HEK293 (cell line): ENCODE measurements at regions not wholly inside any gene's neighbourhood (a gene's known extent, or its start where the extent isn't known, plus 50 kb on each side); places are given as distances from the start of the nearest gene placed in this dataset.

ENCODE experiments used
- CTCF ChIA-PET: fragments of 350-600 bp; formaldehyde crosslinking; extraction: SDS; loops from one replicate; lab custom pipeline; 2021; ENCODE audit warnings: antibody characterized with exemption; lab: Yijun Ruan, JAX
- POLR2A ChIA-PET: fragments of 300-600 bp; formaldehyde crosslinking; extraction: SDS; loops from one replicate; lab custom pipeline; 2020; ENCODE audit warnings: antibody characterized with exemption, inconsistent platforms; lab: Yijun Ruan, JAX
- H3K27ac ChIP-seq: fragments of 200-500 bp; sonication (Bioruptor generic); 2 replicates; pipeline ENCODE4 v1.5.1; 2014; ENCODE audit warnings: low read depth, low read length, control low read depth, inconsistent platforms; ENCODE audit errors: extremely low read depth
- H3K36me3 ChIP-seq, 2 experiments: fragments of 200-500 bp in 1 of 2; sonication (Bioruptor generic) in 1 of 2; 1 replicate in 1 of 2; 2 replicates in 1 of 2; pipeline ENCODE4 v1.5.1; 2014 to 2017; ENCODE audit warnings: inconsistent platforms in 2 of 2, low read length in 2 of 2; ENCODE audit not compliant: control insufficient read depth in 2 of 2, insufficient read depth in 1 of 2
- H3K4me1 ChIP-seq: fragments of 200-500 bp; sonication (Bioruptor generic); 2 replicates; pipeline ENCODE4 v1.5.1; 2014; ENCODE audit warnings: mild to moderate bottlenecking, low read length, inconsistent platforms; ENCODE audit not compliant: control insufficient read depth, insufficient read depth
- H3K4me3 ChIP-seq: 2 replicates; pipeline ENCODE4 v1.5.1; 2011; ENCODE audit warnings: low read depth, mild to moderate bottlenecking, control low read depth, low read length, moderate library complexity
- H3K9me3 ChIP-seq: fragments of 200-500 bp; sonication (Bioruptor generic); 2 replicates; pipeline ENCODE4 v1.5.1; 2014; ENCODE audit warnings: low read depth, low read length, inconsistent platforms; ENCODE audit not compliant: control insufficient read depth, insufficient read depth
- ATF2 ChIP-seq: fragments of 450-650 bp; formaldehyde crosslinking; IDR thresholded peaks from 2 replicates; pipeline ENCODE4 v1.5.1; 2016; ENCODE audit warnings: missing biosample characterization, missing genetic modification characterization, low read depth
- BCL11A ChIP-seq: fragments of 450-650 bp; formaldehyde crosslinking; IDR thresholded peaks from 2 replicates; pipeline ENCODE4 v1.5.1; 2016; ENCODE audit warnings: low read depth, missing biosample characterization, missing genetic modification characterization
- CTCF ChIP-seq: fragments of 450-650 bp; formaldehyde crosslinking; IDR thresholded peaks from 2 replicates; pipeline ENCODE4 v1.5.1; 2016; ENCODE audit warnings: missing biosample characterization, missing genetic modification characterization
- GLIS1 ChIP-seq: fragments of 450-650 bp; formaldehyde crosslinking; IDR thresholded peaks from 2 replicates; pipeline ENCODE4 v1.5.1; 2016; ENCODE audit warnings: missing biosample characterization, missing genetic modification characterization
- TRIM28 ChIP-seq: IDR thresholded peaks from 2 replicates; pipeline ENCODE4 v1.6.1; 2011; ENCODE audit warnings: low read length, control low read depth, borderline replicate concordance
- ZBTB26 ChIP-seq: fragments of 450-650 bp; formaldehyde crosslinking; optimal IDR thresholded peaks from 2 replicates; pipeline ENCODE3; 2016; ENCODE audit warnings: missing biosample characterization, mild to moderate bottlenecking, missing genetic modification characterization
- ZFP3 ChIP-seq: fragments of 450-650 bp; formaldehyde crosslinking; IDR thresholded peaks from 2 replicates; pipeline ENCODE4 v1.5.1; 2016; ENCODE audit warnings: low read depth, missing biosample characterization, missing genetic modification characterization
- ZFP69B ChIP-seq: fragments of 450-650 bp; formaldehyde crosslinking; IDR thresholded peaks from 2 replicates; pipeline ENCODE4 v1.5.1; 2016; ENCODE audit warnings: missing biosample characterization, missing genetic modification characterization
- ZNF121 ChIP-seq: fragments of 450-650 bp; formaldehyde crosslinking; IDR thresholded peaks from 2 replicates; pipeline ENCODE4 v1.5.1; 2016; ENCODE audit warnings: missing biosample characterization, missing genetic modification characterization
- ZNF239 ChIP-seq: fragments of 450-650 bp; formaldehyde crosslinking; IDR thresholded peaks from 2 replicates; pipeline ENCODE4 v1.5.1; 2016; ENCODE audit warnings: missing biosample characterization, missing genetic modification characterization
- ZNF274 ChIP-seq, 2 experiments: fragments of 200-500 bp in 1 of 2; fragments of 450-650 bp in 1 of 2; sonication (Bioruptor generic) in 1 of 2; formaldehyde crosslinking in 1 of 2; IDR thresholded peaks; 2 replicates each; pipeline versions ENCODE4 v1.5.1 to v1.6.1; 2014 to 2016; ENCODE audit warnings: borderline replicate concordance in 1 of 2, inconsistent platforms in 1 of 2, low read length in 1 of 2, missing biosample characterization in 1 of 2, missing genetic modification characterization in 1 of 2
- ZNF280C ChIP-seq: fragments of 450-650 bp; formaldehyde crosslinking; IDR thresholded peaks from 2 replicates; pipeline ENCODE4 v1.5.1; 2016; ENCODE audit warnings: missing biosample characterization, missing genetic modification characterization
- ZNF302 ChIP-seq: fragments of 450-650 bp; formaldehyde crosslinking; IDR thresholded peaks from 2 replicates; pipeline ENCODE4 v1.5.1; 2016; ENCODE audit warnings: missing biosample characterization, missing genetic modification characterization, low read depth
- ZNF391 ChIP-seq: fragments of 450-650 bp; formaldehyde crosslinking; IDR thresholded peaks from 2 replicates; pipeline ENCODE4 v1.5.1; 2016; ENCODE audit warnings: low read depth, missing biosample characterization, missing genetic modification characterization, borderline replicate concordance
- ZNF404 ChIP-seq: fragments of 450-650 bp; formaldehyde crosslinking; IDR thresholded peaks from 2 replicates; pipeline ENCODE4 v1.5.1; 2017; ENCODE audit warnings: missing biosample characterization, missing genetic modification characterization
- ZNF416 ChIP-seq: fragments of 450-650 bp; formaldehyde crosslinking; IDR thresholded peaks from 2 replicates; pipeline ENCODE4 v1.5.1; 2016; ENCODE audit warnings: missing biosample characterization, missing genetic modification characterization
- ZNF488 ChIP-seq: fragments of 450-650 bp; formaldehyde crosslinking; IDR thresholded peaks from 2 replicates; pipeline ENCODE4 v1.5.1; 2016; ENCODE audit warnings: missing biosample characterization, missing genetic modification characterization
- ZNF561 ChIP-seq: fragments of 450-650 bp; IDR thresholded peaks from 2 replicates; pipeline ENCODE4 v1.5.1; 2018; ENCODE audit warnings: missing biosample characterization, missing genetic modification characterization, borderline replicate concordance
- ZNF571 ChIP-seq: fragments of 450-650 bp; formaldehyde crosslinking; IDR thresholded peaks from 2 replicates; pipeline ENCODE4 v1.5.0; 2017; ENCODE audit warnings: missing biosample characterization, missing genetic modification characterization
- ZNF596 ChIP-seq: fragments of 450-650 bp; IDR thresholded peaks from 2 replicates; pipeline ENCODE4 v1.5.0; 2018; ENCODE audit warnings: missing biosample characterization, mild to moderate bottlenecking, missing genetic modification characterization, moderate library complexity
- ZNF639 ChIP-seq: fragments of 450-650 bp; formaldehyde crosslinking; IDR thresholded peaks from 2 replicates; pipeline ENCODE4 v1.5.1; 2016; ENCODE audit warnings: missing biosample characterization, missing genetic modification characterization
- ZNF677 ChIP-seq: fragments of 450-650 bp; IDR thresholded peaks from 2 replicates; pipeline ENCODE4 v1.5.0; 2018; ENCODE audit warnings: missing biosample characterization, mild to moderate bottlenecking, missing genetic modification characterization, moderate library complexity
- ZNF785 ChIP-seq: fragments of 450-650 bp; formaldehyde crosslinking; IDR thresholded peaks from 2 replicates; pipeline ENCODE4 v1.5.1; 2016; ENCODE audit warnings: missing biosample characterization, missing genetic modification characterization

- TF ChIP-seq BCL11A (tag by site-specific recombination) = no peak
- TF ChIP-seq ZNF239 (tag by site-specific recombination) = no peak
- no peak for TF ChIP-seq ZNF677 (tag by site-specific recombination)
- TF ChIP-seq ZNF416 (tag by site-specific recombination) = no peak
- TF ChIP-seq TRIM28 = no peak
Observed at GRCh38 chr5:135162661-135163265, 128.7 kb upstream of the PITX1 start (continued).

GRCh38 chr5:135161221-135161620 lies 127.2 kb upstream of the PITX1 start:
- Histone ChIP-seq H3K36me3 (no peaks in the 10 kb centered on the region), H3K4me3 (no peak overlapping the region), H3K27ac (no peak overlapping the region), H3K9me3 (no peaks in the 10 kb centered on the region)
- CTCF ChIA-PET = no interaction called here
- POLR2A ChIA-PET = no interaction called here
- TF ChIP-seq ATF2 (tag by site-specific recombination) (no peak), ZNF785 (tag by site-specific recombination) (no peak), ZNF302 (tag by site-specific recombination) (no peak), ZNF391 (tag by site-specific recombination) (no peak), ZNF274 (IDR thresholded peaks at IDR 0.05; ENCODE audit: low read length) (no peak), ZNF274 (tag by site-specific recombination; IDR thresholded peaks at IDR 0.05; ENCODE audit: borderline replicate concordance) (no peak), ZNF280C (no peak), ZNF596 (tag by site-specific recombination) (no peak), ZNF121 (tag by site-specific recombination) (no peak), GLIS1 (tag by site-specific recombination) (no peak), ZNF488 (no peak), ZNF639 (tag by site-specific recombination) (no peak), ZNF561 (tag by site-specific recombination) (no peak), ZNF404 (tag by site-specific recombination) (no peak), ZNF571 (tag by site-specific recombination) (no peak), ZFP3 (tag by site-specific recombination) (no peak), CTCF (no peak), ZFP69B (tag by site-specific recombination) (no peak), ZBTB26 (tag by site-specific recombination) (no peak)
- TF ChIP-seq, all 188 proteins: peak for 0
- no peaks in the 10 kb centered on the region for H3K4me1 ChIP-seq
